EH (cell line): ENCODE measurements at regions not wholly inside any gene's neighbourhood (a gene's known extent, or its start where the extent isn't known, plus 50 kb on each side); places are given as distances from the start of the nearest gene placed in this dataset.

Experiments
- DNase-seq: peaks from one replicate; pipeline ENCODE4 v3.0.0-alpha.2; 2015; ENCODE audit warnings: low read depth

DNA sequence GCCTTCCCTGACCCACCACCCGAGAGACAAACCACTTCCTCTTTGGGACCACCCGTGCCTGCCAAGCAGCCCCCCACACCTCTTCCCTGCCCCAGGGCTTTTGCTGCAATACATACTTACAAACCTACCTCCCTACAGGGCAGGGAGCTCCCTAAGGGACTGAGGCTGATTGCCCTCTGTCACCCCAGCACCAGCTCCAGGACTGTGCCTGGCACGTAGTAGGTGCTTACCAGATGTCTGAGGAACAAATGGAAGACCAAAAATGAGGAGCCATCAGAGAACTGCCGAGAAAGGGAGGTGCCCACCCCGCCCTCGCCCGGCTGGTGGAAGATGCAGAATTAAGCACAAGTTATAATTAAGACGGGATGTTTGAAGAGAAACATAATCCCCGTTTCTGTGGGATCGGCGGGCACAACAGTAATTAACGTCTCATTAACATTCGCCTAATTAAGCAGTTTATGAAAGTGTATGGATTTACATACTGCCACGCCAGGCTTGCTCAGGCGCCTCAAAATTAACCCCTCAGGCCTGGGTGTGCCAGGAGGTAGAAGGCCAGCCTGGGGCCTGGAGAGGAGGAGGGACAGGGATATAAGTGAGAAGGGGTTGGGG is 130.1 kb upstream of the LINGO1 start:
- no peak for DNase-seq

- DNase-seq = peak; percentile 28
Observed at GRCh38 chr15:77759896-77760592, 127.3 kb upstream of the LINGO1 start.

- DNase-seq = no peak
Observed at GRCh38 chr15:77753939-77754338, 121.2 kb upstream of the LINGO1 start.

- peak; percentile 48 for DNase-seq
Observed at GRCh38 chr15:77753281-77753873, 120.7 kb upstream of the LINGO1 start.

DNA sequence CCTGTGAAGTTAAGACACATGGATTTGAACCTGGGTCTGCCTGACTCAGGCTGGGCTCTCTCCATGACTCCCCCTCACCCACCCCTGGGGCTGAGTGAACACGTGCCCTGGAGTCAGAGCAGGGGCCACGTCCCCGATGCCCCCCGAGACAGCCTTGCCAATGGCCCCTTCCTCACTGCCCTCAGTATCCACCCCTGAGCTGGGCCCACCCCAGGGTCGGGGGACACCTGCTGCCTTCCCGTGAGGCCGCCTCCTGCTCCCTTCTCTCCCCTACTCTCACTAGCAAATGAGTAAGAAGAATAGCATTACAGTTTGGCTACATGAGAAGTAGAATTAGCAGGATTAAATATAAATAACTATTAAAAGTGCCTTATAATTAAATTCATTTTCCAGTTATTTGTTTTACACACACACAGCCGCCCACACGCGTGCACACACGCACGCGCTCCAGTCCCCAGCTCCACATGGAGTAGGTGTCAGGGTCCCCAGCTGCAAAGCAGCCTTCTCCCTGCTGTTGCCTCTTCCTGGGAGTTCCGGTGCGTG is 117.4 kb upstream of the LINGO1 start:
- DNase-seq = no peak

GRCh38 chr15:77749236-77749997 is 116.7 kb upstream of the LINGO1 start:
- no peak for DNase-seq

DNA sequence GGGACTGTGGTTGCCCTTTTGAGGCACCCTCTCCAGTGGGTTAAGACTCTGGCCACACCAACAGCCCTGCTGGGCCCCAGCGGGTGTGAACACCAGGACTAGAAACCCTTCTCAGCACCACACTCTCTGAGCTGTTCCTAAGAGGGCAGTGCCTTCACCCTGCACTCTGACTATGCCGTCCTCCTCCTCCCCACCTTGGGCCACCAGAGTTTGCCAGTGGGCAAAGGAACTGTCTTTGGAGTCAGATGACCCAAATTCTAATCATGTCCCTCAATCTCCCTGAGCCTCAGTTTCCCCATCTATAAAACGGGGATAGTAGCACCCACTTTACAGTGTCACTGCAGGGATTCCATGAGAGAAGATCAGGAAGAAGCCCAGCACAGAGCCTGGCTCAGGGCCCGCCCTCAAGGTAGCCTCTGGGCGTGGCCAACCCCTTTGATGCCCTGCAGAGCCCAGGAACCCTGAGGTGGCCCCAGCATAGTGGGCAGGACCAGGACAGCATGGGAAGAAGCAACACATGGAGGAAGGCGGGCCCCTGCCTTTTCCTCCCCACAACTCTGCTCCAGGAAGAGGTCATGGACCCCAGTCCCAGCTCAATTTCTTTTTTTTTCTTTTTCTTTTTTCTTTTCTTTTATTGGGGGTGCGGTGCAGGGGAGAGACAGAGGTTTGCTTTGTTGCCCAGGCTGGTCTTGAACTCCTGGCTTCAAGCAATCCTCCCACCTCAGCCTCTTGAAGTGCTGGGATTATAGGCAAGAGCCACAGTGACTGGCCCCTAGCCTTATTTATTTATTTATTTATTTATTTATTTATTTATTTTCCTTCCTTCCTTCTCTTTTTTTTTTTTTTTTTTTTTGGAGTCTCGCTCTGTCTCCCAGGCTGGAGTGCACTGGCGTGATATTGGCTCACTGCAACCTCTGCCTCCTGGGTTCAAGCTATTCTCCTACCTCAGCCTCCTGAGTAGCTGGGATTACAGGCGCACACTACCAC is 115.7 kb upstream of the LINGO1 start:
- DNase-seq = no peak

DNA sequence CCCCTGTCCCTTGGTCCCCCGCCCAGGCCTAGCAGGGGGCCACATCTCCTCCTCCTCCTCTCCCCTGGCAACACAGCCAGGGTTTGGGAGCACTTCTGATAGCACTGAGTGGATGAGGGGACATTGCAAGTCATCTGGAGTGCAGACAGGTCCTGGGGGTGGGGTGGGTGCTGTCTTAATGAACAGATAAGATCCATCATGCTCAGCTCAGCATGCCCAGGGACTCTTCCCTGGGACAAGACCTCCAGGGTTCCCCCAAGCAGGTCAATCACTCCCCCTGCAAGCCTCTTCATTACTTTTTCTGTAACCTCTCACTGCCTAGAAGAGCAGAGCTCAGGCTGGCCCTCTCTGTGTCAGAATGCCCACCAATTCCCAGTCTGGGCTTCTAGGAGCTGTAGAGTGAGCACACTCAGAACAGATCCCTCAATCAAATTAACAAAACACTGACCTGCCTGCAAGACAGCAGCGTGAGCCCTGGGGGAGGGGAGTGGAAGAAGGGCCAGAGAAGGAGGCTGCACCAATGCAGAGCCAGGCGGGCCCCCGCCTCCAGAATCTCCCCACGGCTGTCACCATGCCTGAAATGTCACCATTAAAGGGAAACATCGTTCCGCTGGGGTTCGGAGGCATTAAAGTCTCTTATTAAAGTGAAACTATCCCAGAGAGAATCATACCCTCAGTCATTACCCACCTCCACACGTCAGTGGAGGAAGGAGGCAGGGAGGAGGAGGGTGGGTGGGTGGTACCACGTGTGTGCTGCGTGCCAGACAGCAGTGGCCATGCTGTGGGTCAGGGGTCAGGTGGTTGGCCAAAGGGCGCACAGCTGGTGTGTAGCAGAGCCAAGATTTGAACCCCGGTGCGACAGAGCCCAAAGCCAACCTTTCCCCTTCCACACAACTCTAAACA is 114.7 kb upstream of the LINGO1 start:
- DNase-seq = no peak

DNA sequence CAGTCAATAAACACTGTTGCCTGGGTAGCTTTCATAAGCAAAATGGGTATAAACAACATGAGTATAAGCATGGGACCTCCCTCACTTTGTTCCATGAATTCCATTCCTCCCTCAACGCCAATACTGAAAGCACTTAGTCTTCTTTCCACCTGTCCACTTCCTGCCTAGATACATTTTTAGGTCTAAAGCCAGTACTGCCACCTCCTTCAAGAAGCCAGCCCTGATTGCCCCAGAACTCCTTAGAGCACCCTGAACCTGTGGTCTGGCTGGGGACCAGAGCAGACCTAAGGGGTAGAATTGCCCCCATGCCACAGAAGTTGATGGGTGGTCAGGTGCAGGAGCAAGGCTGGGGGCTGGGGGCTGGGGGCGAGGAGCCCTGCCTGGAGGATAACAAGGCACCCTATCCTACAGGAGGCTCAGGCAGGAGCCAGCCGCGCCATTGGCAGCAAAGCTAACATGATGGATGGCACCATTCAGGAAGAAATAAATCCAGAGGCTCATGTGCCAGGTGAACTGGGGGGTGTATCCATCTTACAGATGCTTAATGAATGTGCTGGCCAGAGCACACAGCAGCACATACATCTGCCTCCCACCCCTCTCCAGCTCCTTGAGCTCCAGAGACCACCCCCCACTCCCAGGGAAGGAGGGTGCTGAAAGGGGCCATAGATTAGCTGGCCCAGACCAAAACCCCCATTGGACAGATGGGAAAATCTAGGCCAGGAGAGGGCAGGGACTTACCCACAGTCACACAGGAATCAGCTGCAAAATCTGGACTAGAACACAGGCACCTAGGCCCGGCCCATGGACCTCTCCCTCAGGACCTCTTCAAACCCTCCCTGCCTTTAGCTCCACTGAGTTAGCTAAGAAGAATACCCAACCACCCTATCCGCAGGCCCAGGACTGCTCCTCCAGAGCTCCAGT is 113.8 kb upstream of the LINGO1 start:
- DNase-seq = no peak

GRCh38 chr15:77744398-77744797 is 111.7 kb upstream of the LINGO1 start:
- DNase-seq = no peak

GRCh38 chr15:77742570-77742969 is 109.9 kb upstream of the LINGO1 start:
- no peak for DNase-seq

DNA sequence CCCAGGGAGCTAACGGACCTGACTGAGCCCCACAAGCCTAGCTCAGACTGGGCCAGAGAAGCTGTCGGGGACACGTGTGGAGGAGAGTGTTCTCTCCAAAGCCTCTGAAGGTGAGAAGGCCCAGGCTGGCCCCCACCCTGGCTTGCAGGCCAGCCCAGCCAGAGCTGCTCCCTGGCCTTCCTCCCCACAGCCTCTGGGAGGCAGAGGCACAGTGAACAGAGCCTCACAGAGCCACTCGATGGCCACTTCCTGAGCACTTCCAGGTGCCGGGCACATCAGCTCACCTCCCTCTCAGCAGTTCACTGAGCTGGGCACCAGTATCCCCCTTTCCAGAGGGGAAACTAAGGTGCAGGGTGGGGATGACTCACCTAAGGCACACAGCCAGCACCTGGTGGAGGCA is 109.4 kb upstream of the LINGO1 start:
- no peak for DNase-seq

DNA sequence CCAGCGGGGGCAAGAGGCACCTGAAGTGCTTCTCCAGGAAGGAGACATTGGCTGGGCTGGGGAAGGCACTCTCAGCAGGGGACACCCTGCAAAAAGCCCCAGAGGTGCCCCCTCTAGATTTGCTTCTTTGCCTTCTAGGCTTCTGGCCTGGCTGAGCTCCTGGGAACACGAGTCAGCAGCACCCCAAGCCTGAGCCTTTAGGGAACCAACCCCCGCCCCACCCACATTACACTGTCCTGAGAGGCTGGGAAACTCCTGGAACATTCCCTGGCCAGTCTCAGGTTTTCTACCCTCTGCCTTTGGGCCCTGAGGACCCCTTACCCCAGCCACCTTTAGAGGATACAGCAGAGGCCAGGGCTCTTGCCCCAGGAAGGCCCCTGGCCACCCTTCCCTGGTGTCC is 108.4 kb upstream of the LINGO1 start:
- no peak for DNase-seq

DNA sequence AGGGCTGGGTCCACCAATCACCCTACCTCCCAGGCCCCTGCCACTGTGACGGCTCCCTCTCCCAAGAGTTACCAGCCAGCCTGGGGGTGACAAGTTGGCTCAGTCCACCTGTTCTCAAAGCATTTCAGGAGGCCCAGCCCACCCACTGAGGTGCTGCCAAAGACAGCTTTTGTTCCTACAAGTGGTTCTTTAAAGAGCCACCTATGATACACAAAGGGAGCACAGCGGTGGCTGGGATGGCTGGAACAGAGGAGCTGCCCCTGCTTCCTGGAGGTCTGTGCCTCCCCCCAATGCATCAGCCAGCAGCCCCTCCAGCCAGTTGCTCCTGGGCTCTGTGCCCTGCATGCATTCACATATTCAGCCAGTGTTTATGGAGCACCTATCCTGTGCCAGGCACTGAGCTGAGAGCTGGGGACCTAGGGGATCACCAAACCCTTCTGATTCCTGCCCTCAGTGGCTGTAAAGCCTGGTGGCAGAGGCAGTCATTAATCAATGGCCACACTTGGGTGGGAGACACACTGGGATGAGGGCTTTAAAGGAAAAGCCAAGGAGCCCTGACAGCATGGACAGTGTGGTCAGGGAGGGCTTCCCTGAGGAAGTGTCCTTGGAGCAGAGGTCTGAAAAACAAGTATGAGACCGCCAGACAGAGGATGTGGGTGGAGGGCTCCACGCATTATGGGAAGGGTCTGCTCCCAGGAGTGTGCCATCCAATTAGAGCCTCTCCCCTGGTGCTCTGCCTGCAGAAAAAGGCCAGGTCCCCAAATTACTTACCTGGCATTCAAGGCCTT is 107.1 kb upstream of the LINGO1 start:
- no peak for DNase-seq

DNA sequence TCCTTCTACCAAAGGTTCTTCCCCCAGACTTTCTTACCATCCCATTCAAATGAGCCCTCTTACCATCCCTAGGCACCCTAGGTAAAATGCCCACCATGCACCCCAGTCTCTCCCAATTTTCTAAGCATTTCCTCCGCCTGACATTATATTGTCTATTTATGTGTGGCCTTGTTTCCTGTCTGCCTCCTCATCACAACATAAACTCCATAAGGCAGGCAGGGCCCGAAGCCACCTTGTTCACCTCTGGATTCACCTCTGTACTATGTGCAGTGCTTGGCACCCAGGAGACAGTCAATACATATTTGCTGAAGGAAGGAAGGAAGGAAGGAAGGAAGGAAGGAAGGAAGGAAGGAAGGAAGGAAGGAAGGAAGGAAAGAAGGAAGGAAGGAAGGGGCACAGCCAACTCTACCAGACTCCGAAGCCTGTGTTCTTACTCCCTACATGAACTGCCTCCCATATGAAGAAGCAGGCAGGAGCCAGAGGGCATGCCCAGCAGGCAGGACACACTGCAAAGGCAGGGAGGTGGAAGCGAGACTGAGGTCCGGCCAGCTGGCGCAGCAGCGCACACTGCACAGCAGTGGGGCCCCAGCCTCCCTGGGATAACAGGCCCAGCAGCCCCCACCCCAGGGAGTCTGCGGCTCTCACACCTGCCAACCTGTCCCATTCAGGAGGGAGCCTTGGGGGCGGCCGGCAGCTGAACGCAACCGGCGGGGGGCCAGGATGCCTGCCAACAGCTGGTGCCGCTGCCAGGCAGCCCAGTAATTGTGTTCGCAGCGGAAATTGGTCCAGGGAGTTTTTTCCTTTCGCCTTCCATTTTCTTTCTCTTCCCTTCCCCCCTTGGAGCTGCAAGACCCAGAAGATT is 106.0 kb upstream of the LINGO1 start:
- no peak for DNase-seq

- no peak for DNase-seq
Observed at GRCh38 chr15:77738038-77738370, 105.3 kb upstream of the LINGO1 start.

DNA sequence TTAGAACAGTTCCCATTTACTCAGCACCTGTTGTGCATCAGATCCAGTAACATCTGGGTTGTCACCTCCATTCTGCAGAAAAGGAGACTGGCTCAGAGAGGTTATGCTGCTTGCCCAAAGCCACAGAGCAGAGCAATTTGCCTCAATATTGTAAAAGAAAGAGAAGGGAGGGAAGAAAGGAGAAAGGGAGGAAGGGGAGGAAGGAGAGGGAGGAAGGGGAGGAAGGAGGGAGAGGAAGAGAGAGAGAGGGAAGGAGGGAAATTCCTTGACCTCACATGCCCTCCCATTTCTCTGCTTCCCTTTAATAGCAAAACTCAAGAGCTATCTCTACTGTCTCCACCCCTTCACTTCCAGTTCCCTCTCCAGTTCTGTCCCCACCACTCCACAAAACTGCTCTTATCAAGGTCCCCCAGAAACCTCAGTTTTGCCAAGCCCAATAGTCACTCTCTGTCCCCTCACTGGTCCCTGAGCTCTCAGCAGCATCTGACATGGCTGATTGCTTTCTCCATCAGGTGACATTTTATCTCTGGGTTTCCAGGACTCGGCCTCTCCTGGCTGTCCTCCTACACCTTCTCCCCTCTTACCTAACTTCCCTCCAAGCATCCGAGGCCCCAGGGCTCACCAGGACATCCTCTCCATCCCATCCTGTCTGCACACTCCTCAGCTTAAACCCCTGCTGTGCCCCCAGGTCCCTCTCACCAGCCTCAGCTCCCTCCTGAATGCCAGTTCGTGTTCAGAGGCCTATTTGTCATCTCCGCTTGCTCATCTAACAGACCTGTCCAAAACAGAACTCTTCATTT is 104.7 kb upstream of the LINGO1 start:
- no peak for DNase-seq
